ENCODE measurements at regions not wholly inside any gene's neighbourhood (a gene's known extent, or its start where the extent isn't known, plus 50 kb on each side); places are given as distances from the start of the nearest gene placed in this dataset.

DNA sequence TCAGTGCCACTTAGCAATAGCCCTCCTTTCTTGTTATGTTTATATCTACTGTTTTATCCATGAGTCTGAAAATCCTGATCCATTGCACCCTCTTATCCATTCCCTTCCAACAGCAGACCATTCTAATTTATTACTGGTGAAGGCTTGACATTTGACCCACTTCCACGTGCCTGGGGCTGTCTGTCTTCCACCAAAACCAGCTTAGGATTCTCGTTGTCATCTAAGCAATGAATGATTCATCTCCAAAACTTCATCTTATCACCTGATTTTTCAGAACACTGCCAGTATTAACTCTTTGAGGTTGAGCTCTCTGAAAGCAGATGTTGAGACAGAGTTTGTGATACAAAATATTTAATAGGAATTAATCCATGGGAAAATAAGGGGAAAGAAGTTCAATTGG, 277.8 kb upstream of the FBXL7 start:
- no peak for TF ChIP-seq EZH2 (IDR thresholded peaks at IDR 0.05; ENCODE audit: borderline replicate concordance, low read depth, low read length, poor library complexity, severe bottlenecking)
- TF ChIP-seq, protein P1, sequence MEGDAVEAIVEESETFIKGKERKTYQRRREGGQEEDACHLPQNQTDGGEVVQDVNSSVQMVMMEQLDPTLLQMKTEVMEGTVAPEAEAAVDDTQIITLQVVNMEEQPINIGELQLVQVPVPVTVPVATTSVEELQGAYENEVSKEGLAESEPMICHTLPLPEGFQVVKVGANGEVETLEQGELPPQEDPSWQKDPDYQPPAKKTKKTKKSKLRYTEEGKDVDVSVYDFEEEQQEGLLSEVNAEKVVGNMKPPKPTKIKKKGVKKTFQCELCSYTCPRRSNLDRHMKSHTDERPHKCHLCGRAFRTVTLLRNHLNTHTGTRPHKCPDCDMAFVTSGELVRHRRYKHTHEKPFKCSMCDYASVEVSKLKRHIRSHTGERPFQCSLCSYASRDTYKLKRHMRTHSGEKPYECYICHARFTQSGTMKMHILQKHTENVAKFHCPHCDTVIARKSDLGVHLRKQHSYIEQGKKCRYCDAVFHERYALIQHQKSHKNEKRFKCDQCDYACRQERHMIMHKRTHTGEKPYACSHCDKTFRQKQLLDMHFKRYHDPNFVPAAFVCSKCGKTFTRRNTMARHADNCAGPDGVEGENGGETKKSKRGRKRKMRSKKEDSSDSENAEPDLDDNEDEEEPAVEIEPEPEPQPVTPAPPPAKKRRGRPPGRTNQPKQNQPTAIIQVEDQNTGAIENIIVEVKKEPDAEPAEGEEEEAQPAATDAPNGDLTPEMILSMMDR (conservative IDR thresholded peaks at IDR 0.05; ENCODE audit: low read depth, low read length): no peak
